Astrocyte of the spinal cord (primary cell): ENCODE measurements at regions not wholly inside any gene's neighbourhood (a gene's known extent, or its start where the extent isn't known, plus 50 kb on each side); places are given as distances from the start of the nearest gene placed in this dataset.
A peak's percentile ranks its signal among the peaks of the same experiment; 100 is the strongest.

ENCODE experiments used
- DNase-seq: peaks from one replicate; pipeline ENCODE4 v3.0.0; 2011; ENCODE audit warnings: low read depth, low spot score
- H3K4me3 ChIP-seq: 2 replicates; pipeline ENCODE4 v1.5.1; 2011; ENCODE audit warnings: low read depth, mild to moderate bottlenecking, low read length, moderate library complexity
- in situ Hi-C: cut with HindIII; loops from 2 replicates; pipeline ENCODE4 v1.10.0; 2017; ENCODE audit warnings: low sequenced_read_pairs
- TF ChIP-seq, protein P1 (sequence below): IDR thresholded peaks from 2 replicates; pipeline ENCODE4 v1.5.1; 2012; ENCODE audit warnings: low read depth, mild to moderate bottlenecking, low read length, inconsistent platforms

DNA sequence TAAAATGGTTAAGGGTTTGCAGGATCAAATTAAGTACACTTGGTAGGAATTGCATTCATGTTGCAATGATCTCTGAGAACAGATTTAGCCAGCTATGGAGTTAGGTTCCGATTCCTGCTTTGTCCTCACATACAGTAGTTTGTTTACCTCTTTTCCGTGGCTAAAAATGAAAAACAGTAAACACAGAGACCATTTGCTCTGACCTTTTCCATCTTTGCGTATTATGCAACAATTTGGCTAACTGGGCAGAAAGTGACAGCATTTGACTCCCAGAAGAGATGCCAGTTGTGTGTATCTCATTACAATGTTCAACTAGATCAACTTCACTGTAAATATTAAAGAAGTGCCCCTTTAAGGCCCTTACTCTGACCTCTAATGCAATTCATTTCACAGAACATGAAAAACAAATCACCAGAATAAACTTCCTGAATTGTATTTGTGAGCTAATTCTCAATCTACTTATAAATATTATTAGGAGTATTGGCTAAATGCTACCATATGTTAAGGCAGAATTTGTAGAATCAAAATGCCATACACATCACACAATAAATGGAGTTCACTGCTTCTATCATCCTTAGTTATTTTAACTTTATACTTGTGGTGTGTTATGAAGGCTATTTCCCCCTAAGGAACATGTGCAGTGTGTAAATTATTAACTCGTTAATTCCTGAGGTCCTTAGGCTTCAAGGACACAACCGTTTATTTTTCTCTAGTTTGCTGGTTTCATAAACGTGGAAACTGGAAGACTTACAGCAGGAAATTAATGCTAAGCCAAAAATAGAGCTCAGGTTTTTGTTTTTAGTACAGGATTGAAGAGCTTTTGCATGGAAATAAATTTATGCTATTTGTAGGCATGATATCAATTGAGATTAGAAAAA, 380.7 kb upstream of the CITED2 start:
- in situ Hi-C loops: no loop called here
- TF ChIP-seq, protein P1, sequence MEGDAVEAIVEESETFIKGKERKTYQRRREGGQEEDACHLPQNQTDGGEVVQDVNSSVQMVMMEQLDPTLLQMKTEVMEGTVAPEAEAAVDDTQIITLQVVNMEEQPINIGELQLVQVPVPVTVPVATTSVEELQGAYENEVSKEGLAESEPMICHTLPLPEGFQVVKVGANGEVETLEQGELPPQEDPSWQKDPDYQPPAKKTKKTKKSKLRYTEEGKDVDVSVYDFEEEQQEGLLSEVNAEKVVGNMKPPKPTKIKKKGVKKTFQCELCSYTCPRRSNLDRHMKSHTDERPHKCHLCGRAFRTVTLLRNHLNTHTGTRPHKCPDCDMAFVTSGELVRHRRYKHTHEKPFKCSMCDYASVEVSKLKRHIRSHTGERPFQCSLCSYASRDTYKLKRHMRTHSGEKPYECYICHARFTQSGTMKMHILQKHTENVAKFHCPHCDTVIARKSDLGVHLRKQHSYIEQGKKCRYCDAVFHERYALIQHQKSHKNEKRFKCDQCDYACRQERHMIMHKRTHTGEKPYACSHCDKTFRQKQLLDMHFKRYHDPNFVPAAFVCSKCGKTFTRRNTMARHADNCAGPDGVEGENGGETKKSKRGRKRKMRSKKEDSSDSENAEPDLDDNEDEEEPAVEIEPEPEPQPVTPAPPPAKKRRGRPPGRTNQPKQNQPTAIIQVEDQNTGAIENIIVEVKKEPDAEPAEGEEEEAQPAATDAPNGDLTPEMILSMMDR: no peak

DNA sequence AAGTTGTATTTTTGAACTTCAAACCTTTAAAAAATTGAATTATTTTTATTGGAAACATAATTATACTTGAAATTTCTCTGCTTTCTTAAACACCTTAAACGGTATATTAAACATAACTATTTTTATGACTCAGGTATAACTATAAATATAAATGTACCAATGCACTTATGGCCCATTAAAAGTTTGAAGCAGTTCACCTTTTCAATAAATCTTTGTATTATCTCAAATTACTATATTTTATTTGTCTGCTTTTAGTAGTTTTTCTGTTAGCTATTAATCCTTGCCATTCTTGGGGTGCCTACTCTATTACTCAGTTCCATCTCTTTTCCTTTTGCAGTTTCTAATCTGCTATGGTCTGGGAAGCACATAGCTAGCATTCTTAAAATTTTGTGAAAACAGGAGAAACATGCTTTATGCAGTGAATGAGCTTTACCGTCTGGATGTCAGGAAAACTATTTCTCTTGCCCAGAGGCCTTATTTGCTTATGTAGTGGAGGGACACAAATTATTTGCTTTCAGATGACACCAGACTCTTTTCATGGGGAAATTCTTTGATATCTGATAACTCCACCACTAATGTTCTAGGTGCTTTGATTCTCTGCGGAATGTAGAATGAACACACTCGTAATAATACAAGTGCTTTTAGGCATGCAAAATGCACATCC, 378.9 kb upstream of the CITED2 start:
- peak; percentile 74 for DNase-seq
- H3K4me3 ChIP-seq: no peak overlapping the region
- in situ Hi-C loops: no loop called here
- TF ChIP-seq, protein P1: no peak

More for the DNA sequence above, 380.7 kb upstream of the CITED2 start:
- no peak overlapping the region for H3K4me3 ChIP-seq
- no peak for DNase-seq

DNA sequence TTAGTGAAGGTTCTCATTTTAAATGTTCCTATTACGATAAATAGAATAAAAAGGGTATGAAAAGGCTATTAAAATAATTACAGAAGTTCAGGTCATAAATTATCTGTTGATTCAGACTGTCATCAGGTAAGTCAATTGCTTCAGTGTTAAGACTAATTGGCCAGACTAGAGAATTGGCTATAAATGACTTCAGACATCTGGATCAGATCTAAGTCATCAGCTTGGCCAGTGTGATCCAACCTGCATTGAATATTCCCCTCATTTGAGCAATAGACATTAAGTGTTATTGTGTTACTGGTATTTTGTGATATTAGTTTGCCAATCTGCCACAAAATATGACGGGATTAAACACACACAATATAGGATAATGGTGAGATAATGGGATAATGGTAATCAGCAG, 377.6 kb upstream of the CITED2 start:
- no peak overlapping the region for H3K4me3 ChIP-seq

DNA sequence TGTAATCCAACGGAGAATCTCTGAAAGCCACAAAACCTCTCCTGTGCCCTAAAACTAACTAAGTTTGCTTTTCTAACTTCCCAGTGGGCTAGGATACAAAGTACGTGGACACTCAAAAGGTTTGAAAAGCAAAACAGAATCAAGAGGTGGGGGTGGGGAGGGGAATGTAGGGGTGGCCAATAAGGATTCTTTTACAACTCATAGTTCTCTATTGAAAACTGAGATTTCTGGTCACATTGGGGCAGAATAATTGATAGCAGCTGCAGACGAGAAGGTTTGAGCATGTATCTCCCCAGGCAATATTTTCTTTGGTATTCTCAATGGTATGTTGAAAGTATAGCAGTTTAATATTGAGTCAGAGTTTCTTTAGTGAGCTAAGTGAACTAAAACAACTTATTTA, 376.7 kb upstream of the CITED2 start:
- DNase-seq: peak; percentile 84
- TF ChIP-seq, protein P1: no peak
- in situ Hi-C loops: no loop called here
- no peak overlapping the region for H3K4me3 ChIP-seq

More for the DNA sequence above, 377.6 kb upstream of the CITED2 start:
- in situ Hi-C loops: no loop called here
- TF ChIP-seq, protein P1: no peak
- DNase-seq: no peak

DNA sequence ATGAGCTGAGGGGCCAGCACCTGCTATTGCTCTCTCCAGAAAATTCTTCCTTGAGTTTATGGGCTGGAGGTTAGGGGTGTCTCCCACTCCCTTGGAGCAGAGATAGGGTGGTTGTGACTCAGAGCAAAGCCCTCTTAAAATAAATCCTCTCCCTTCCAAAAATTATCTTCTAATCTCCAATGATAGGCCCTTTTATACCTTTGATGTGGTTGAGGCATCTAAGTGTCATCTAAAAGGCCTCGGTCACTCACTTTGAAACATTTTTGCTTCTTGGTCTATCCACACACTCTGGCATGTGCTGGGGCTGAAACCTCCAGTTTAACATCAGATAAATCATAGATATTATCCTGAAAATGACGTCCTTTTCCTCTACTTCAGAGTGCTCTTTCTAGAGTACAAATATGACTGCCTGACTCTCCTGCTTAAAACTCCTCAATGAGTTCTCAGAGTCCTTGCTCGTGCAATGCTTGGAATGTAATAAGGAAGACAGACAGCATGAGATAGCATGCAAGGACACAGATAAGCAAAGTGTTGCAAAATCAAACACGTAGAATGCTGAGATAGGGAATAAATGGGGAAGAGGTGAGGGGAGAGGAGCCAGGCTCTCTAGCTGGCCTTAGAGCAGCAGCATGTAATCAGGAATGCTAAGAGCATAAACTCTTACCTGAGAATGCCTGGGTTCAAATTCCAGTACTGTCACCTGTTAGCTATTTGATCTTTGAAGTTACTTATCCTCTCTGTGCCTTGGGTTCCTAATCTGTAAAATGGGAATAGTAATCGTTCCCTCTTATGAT, 374.1 kb upstream of the CITED2 start:
- in situ Hi-C loops: no loop called here
- no peak for DNase-seq
- TF ChIP-seq, protein P1: no peak
- no peak overlapping the region for H3K4me3 ChIP-seq

DNA sequence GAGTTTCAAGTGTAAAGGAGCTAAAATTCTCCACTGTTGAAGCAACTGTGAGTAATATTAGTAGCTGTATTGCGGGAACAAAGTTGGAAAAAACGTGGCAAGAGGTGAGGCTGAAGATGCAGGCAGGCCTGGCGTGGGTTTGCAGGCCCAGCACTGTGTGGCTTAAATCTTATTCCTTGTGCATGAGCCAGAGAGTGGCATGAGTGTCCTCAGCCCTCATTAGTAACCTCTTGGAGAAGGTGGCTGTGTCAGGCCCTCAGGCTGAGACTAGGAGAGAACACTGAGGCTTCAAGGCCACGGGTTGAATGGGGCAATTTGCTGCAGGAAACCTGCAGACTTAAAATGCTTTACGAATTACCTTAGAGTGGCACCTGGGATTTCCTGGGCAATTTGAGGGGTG, 372.7 kb upstream of the CITED2 start:
- TF ChIP-seq, protein P1: no peak
- no peak for DNase-seq
- H3K4me3 ChIP-seq: no peak overlapping the region
- in situ Hi-C loops: no loop called here
